Astrocyte (in vitro differentiated cells and primary cell): ENCODE measurements at regions not wholly inside any gene's neighbourhood (a gene's known extent, or its start where the extent isn't known, plus 50 kb on each side); places are given as distances from the start of the nearest gene placed in this dataset.
"Not testable (repeated sequence)": the region's sequence is repeated elsewhere in the genome, so short reads cannot be mapped to it uniquely, and the experiment has no call there.

Source experiments
- DNase-seq: peaks from one replicate; pipeline ENCODE4 v3.0.0-alpha.2; 2010; ENCODE audit warnings: low read depth
- FAIRE-seq: peaks from 2 replicates; lab custom pipeline; 2011; peaks lifted over from hg19 to GRCh38; lab: Jason Lieb, UNC
- H2AFZ ChIP-seq: 2 replicates; pipeline ENCODE4 v1.6.0; 2012; ENCODE audit warnings: low read depth, low read length, inconsistent platforms
- H3K27ac ChIP-seq: 2 replicates; pipeline ENCODE4 v1.5.1; 2011; ENCODE audit warnings: low read depth, low read length, inconsistent platforms
- H3K27me3 ChIP-seq: 2 replicates; pipeline ENCODE4 v1.6.0; 2011; ENCODE audit warnings: low read length, inconsistent platforms; ENCODE audit not compliant: insufficient read depth
- H3K36me3 ChIP-seq: 2 replicates; pipeline ENCODE4 v1.5.1; 2011; ENCODE audit warnings: low read length, inconsistent platforms; ENCODE audit not compliant: insufficient read depth
- H3K4me1 ChIP-seq: 2 replicates; pipeline ENCODE4 v1.5.1; 2011; ENCODE audit warnings: low read length, inconsistent platforms; ENCODE audit not compliant: insufficient read depth
- H3K4me2 ChIP-seq: 2 replicates; pipeline ENCODE4 v1.6.0; 2012; ENCODE audit warnings: low read length, inconsistent platforms
- H3K4me3 ChIP-seq: 2 replicates; pipeline ENCODE4 v1.5.1; 2011; ENCODE audit warnings: low read depth, mild to moderate bottlenecking, low read length, inconsistent platforms; ENCODE audit not compliant: insufficient read depth
- H3K79me2 ChIP-seq: 2 replicates; pipeline ENCODE4 v1.6.0; 2012; ENCODE audit warnings: mild to moderate bottlenecking, low read length, inconsistent platforms; ENCODE audit not compliant: insufficient read depth
- H3K9ac ChIP-seq: 2 replicates; pipeline ENCODE4 v1.6.0; 2012; ENCODE audit warnings: mild to moderate bottlenecking, low read length, inconsistent platforms
- H3K9me3 ChIP-seq: 2 replicates; pipeline ENCODE4 v1.5.1; 2012; ENCODE audit warnings: low read depth, mild to moderate bottlenecking, low read length, inconsistent platforms; ENCODE audit not compliant: insufficient read depth
- H4K20me1 ChIP-seq: 2 replicates; pipeline ENCODE4 v1.6.0; 2012; ENCODE audit warnings: low read length, inconsistent platforms; ENCODE audit not compliant: insufficient read depth
- H3K27ac Mint-ChIP-seq: one replicate; pipeline ENCODE4 v1.8.0; 2021; ENCODE audit warnings: mild to moderate bottlenecking, mixed read lengths; ENCODE audit not compliant: unreplicated experiment
- H3K27me3 Mint-ChIP-seq: one replicate; pipeline ENCODE4 v1.8.0; 2021; ENCODE audit warnings: low read depth, mixed read lengths; ENCODE audit not compliant: unreplicated experiment
- H3K36me3 Mint-ChIP-seq: one replicate; pipeline ENCODE4 v1.8.0; 2021; ENCODE audit warnings: low read depth, mixed read lengths; ENCODE audit not compliant: unreplicated experiment
- H3K4me1 Mint-ChIP-seq: one replicate; pipeline ENCODE4 v1.8.0; 2021; ENCODE audit warnings: low read depth, mixed read lengths; ENCODE audit not compliant: unreplicated experiment
- H3K4me3 Mint-ChIP-seq: one replicate; pipeline ENCODE4 v1.8.0; 2021; ENCODE audit warnings: mild to moderate bottlenecking, moderate library complexity, mixed read lengths; ENCODE audit not compliant: unreplicated experiment
- H3K9me3 Mint-ChIP-seq: one replicate; pipeline ENCODE4 v1.8.0; 2021; ENCODE audit warnings: mild to moderate bottlenecking, mixed read lengths; ENCODE audit not compliant: unreplicated experiment
- EZH2 ChIP-seq: IDR thresholded peaks from 2 replicates; pipeline ENCODE4 v1.6.1; 2012; ENCODE audit warnings: mild to moderate bottlenecking, low read length, inconsistent platforms; ENCODE audit not compliant: insufficient read depth
- TF ChIP-seq, protein P1 (sequence below): IDR thresholded peaks from 2 replicates; pipeline ENCODE4 v1.5.1; 2011; ENCODE audit warnings: low read depth, mild to moderate bottlenecking, inconsistent platforms, low read length, moderate library complexity; ENCODE audit not compliant: insufficient read depth

DNA sequence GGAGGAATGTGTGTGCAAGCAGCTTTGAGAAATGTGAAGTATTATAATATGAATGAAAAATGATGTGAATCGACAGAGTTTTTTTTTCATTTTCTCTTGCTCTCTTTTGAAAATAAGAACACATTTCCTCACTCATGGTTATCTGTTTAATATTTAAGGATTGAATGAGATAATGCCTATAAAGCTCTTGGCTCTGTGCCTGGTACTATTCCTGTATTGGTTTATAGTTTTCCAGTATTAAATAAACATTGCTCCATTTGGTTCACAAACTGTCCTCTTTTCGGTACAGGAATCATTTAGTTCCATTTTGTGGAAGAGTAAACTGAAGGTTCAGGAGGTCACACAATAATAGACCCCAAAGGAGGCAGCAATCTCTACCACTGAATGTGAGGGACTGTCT is 1185.5 kb upstream of the WWC1 start:
- no peaks in the 10 kb centered on the region for H3K9me3 Mint-ChIP-seq
- H3K9me3 ChIP-seq, result no peaks in the 10 kb centered on the region
- no peak overlapping the region for H3K9ac ChIP-seq
- no peaks in the 10 kb centered on the region for H3K4me1 ChIP-seq
- H3K4me2 ChIP-seq, result no peak overlapping the region
- H3K27ac Mint-ChIP-seq, result no peak overlapping the region
- no peaks in the 10 kb centered on the region for H3K4me1 Mint-ChIP-seq
- no peaks in the 10 kb centered on the region for H4K20me1 ChIP-seq
- FAIRE-seq, result no peak
- H2AFZ ChIP-seq, result no peak overlapping the region
- H3K27ac ChIP-seq, result no peak overlapping the region
- no peak overlapping the region for H3K4me3 ChIP-seq
- H3K27me3 ChIP-seq, result no peaks in the 10 kb centered on the region
- H3K36me3 ChIP-seq, result no peaks in the 10 kb centered on the region
- no peak overlapping the region for H3K4me3 Mint-ChIP-seq
- DNase-seq, result no peak
- no peaks in the 10 kb centered on the region for H3K79me2 ChIP-seq
- H3K27me3 Mint-ChIP-seq, result no peaks in the 10 kb centered on the region
- TF ChIP-seq EZH2, result no peak
- TF ChIP-seq, protein P1, sequence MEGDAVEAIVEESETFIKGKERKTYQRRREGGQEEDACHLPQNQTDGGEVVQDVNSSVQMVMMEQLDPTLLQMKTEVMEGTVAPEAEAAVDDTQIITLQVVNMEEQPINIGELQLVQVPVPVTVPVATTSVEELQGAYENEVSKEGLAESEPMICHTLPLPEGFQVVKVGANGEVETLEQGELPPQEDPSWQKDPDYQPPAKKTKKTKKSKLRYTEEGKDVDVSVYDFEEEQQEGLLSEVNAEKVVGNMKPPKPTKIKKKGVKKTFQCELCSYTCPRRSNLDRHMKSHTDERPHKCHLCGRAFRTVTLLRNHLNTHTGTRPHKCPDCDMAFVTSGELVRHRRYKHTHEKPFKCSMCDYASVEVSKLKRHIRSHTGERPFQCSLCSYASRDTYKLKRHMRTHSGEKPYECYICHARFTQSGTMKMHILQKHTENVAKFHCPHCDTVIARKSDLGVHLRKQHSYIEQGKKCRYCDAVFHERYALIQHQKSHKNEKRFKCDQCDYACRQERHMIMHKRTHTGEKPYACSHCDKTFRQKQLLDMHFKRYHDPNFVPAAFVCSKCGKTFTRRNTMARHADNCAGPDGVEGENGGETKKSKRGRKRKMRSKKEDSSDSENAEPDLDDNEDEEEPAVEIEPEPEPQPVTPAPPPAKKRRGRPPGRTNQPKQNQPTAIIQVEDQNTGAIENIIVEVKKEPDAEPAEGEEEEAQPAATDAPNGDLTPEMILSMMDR, result no peak
- H3K36me3 Mint-ChIP-seq, result no peaks in the 10 kb centered on the region

DNA sequence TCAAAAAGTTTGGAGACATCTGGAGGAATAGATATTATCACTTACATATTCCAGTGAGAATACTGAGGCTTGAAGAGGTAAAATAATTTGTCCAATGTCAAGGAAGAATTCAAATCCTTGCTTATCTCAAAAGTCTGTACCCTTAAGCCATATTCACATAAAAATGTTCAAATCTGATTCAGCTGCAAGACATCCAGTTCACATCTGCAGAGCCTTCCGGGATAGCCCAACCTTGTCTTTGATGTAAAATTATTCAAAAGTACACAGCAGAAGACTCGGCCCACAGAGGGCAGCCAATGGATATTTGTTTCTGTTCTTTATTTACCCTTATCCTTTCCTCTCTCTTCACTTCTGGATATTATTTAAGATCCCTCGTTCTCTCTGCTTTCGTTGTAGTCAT is 1183.8 kb upstream of the WWC1 start:
- DNase-seq (no peak), FAIRE-seq (no peak)
- no peaks in the 10 kb centered on the region for H3K27me3 Mint-ChIP-seq
- H3K4me1 Mint-ChIP-seq, result no peaks in the 10 kb centered on the region
- no peak overlapping the region for H3K4me3 Mint-ChIP-seq
- Histone ChIP-seq H3K9me3 (no peaks in the 10 kb centered on the region), H2AFZ (no peak overlapping the region), H3K9ac (no peak overlapping the region), H3K79me2 (no peaks in the 10 kb centered on the region), H3K27me3 (no peaks in the 10 kb centered on the region), H3K4me3 (no peak overlapping the region), H3K36me3 (no peaks in the 10 kb centered on the region), H3K4me1 (no peaks in the 10 kb centered on the region), H3K27ac (no peak overlapping the region), H3K4me2 (no peak overlapping the region), H4K20me1 (no peaks in the 10 kb centered on the region)
- H3K27ac Mint-ChIP-seq, result no peak overlapping the region
- TF ChIP-seq, protein P1, result no peak
- TF ChIP-seq EZH2, result no peak
- no peaks in the 10 kb centered on the region for H3K9me3 Mint-ChIP-seq
- H3K36me3 Mint-ChIP-seq, result no peaks in the 10 kb centered on the region

DNA sequence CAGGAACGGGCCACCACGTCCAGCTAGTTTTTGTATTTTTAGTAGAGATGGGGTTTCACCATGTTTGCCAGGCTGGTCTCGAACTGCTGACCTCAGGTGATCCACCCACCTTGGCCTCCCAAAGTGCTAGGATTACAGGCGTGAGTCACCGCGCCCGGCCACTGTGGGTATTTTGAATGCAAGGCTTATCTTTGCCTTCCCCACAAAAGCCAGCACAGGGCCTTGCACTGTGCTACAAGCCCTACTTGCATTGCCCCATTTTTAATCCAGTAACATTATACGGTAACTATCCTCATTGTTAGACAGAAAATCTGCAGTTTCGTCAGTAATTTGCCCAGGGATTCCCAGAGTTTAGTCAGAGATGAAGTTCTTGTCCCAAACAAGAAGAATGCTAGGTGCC is 1183.2 kb upstream of the WWC1 start:
- not testable (repeated sequence) for H2AFZ ChIP-seq, H3K4me3 ChIP-seq, H3K27me3 ChIP-seq, H3K27me3 Mint-ChIP-seq, H3K9me3 ChIP-seq, H3K4me1 ChIP-seq, H3K9me3 Mint-ChIP-seq, H3K4me2 ChIP-seq, H3K79me2 ChIP-seq, H3K36me3 ChIP-seq, H3K27ac ChIP-seq, H3K36me3 Mint-ChIP-seq, H3K27ac Mint-ChIP-seq, H4K20me1 ChIP-seq, DNase-seq, FAIRE-seq, H3K4me3 Mint-ChIP-seq, H3K4me1 Mint-ChIP-seq, H3K9ac ChIP-seq
